Left renal pelvis (tissue), 4 donors: ENCODE measurements at regions not wholly inside any gene's neighbourhood (a gene's known extent, or its start where the extent isn't known, plus 50 kb on each side); places are given as distances from the start of the nearest gene placed in this dataset.

Experiments
- DNase-seq, 4 donors: peaks; one replicate each; pipeline ENCODE4 v3.0.0-alpha.2; 2013; ENCODE audit warnings: low read depth in 4 of 4, low spot score in 3 of 4

- no peak for DNase-seq
Observed at GRCh38 chr2:162974771-162975170, 136.2 kb upstream of the KCNH7 start.

- no peak for DNase-seq
Observed at GRCh38 chr2:162972383-162972782, 133.8 kb upstream of the KCNH7 start.

GRCh38 chr2:162968306-162968705 lies 129.7 kb upstream of the KCNH7 start:
- no peak for DNase-seq

DNA sequence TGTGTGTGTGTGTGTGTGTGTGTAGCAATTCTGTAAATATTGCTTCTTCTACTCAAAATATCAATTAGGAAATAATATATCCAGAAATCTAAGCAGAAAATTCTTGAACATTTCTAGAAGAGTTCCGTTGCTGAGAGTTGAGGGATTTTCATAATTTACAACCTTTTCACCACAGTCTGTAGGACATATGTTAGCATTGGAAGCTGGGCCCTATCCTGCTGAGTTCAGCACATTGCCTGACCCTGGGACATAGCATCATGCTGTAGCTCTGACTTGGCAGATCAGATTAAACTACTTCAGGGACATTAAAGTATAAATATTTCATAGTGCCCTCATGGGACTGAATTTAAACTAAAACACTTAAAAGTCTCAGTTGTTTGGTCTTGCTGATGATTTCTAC lies 129.2 kb upstream of the KCNH7 start:
- no peak for DNase-seq

GRCh38 chr2:162967147-162967546 lies 128.6 kb upstream of the KCNH7 start:
- no peak for DNase-seq

DNA sequence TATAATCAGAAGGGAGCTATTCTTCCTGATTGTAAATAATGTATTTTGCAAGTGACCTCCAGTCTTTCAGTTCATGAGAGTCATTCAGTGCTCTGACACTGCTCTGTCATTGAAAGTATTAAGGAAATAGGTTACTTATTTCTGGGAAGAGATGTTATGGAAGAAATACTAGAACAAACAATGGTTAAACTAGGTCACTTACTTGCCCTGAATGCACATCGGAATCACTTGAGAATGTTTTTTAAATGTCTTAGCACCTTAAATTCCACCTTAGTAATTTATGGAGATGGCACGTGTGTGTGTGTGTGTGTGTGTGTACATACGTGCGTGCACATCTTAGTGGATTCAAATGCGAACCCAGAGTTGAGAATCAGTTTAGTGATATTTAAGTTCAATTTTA lies 126.6 kb upstream of the KCNH7 start:
- DNase-seq, result no peak

DNA sequence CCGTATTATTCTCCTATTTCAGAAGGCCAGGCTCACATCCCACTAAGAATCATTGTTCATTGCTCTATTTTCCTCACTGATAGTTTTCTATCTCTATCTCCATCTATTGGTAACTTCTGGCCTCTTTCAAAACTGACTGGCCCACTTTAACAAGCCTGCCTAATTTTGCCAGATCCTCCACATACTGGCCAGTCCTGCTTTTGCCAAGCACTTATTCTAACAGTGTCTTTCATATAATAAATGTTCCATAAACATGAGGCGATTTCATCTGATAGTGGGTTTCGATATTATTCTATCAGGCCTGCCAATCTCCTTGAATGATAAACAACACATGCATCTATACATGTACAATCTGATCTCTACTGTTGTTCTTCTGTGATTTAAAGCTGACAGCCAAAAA lies 125.9 kb upstream of the KCNH7 start:
- no peak for DNase-seq

GRCh38 chr2:162963156-162963555 lies 124.6 kb upstream of the KCNH7 start:
- DNase-seq, result no peak

GRCh38 chr2:162945785-162946184 lies 107.2 kb upstream of the KCNH7 start:
- no peak for DNase-seq

- DNase-seq, result no peak
Observed at GRCh38 chr2:162938387-162938786, 99.8 kb upstream of the KCNH7 start.

- no peak for DNase-seq
Observed at GRCh38 chr2:162934191-162934590, 95.6 kb upstream of the KCNH7 start.

DNA sequence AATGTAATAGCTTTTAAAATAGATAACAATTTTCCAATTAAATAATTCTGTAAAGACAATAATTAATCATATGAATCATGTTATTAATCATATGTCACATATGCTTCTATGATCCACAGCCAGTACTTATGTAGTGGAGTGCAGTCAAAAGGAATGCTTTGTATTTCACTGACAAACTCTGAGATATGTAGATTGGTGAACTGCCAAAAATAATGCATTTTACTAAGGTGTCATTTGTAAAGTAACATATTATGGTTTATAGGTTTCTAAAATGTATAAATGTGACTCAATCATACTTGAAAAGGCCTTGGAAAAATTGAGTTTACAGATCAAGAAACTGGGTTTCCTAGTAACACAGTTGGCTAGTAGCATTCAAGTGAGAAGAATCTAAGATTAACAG lies 93.8 kb upstream of the KCNH7 start:
- DNase-seq, result no peak

- no peak for DNase-seq
Observed at GRCh38 chr2:162929571-162929970, 91.0 kb upstream of the KCNH7 start.

DNA sequence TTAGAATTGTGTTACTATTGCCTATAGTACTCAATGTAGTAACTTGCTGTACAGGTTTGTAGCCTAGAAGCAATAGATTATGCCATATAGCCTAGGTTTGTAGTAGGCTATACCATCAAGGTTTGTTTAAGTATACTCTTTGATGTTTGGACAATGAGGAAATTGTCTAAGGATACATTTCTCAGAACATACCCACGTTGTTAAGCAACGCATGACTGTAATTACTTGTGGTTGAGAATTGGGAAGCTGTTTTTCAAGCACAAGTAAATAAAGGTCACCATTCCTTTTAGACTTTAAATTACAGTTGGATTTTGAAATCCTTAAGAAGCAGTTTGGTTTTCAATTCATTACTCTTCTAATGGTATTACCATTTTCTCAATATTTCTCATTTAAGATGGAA lies 89.8 kb upstream of the KCNH7 start:
- DNase-seq, result no peak

GRCh38 chr2:162926907-162927306 lies 88.3 kb upstream of the KCNH7 start:
- no peak for DNase-seq

DNA sequence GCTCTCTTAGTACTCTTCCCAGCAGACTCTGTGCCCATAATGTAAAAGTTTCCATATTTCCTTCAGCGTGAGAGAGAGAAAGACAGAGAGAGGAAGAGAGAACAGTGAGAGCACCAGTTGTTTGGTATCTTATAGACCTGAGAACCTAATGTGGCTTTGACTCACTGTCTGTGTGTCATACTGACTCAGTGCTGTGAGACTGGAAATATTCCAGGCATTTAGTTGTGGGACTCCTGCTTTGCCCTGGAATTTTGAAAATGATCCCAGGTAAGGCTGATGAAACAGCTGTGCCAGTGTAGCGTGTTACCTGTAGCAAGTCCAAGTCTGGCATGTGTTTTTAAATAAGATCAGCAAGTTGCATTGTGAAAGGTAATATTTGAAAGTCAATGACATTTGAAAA lies 87.9 kb upstream of the KCNH7 start:
- no peak for DNase-seq

- DNase-seq, result no peak
Observed at GRCh38 chr2:162925595-162925994, 87.0 kb upstream of the KCNH7 start.

- no peak for DNase-seq
Observed at GRCh38 chr2:162919111-162919510, 80.5 kb upstream of the KCNH7 start.

DNA sequence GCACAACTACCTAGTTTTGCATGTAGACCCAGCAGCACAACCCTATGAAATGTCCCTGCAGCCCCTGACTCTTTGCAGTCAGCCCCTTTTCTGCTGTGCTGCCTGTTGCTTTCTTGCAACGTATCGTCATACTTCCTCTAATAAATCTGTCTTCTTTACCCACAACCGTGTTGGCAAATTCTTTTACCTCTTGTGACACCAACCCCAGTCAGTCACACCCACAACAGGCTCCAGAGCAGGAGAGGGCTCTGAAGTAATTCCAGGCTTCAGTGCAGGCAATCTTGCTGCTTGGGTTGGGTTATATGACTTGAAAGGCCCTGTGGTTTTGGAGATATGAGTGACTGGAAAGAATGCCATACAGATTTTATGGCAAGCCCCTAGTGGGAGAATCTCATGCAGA lies 79.1 kb upstream of the KCNH7 start:
- no peak for DNase-seq

GRCh38 chr2:162916286-162916801 lies 77.8 kb upstream of the KCNH7 start:
- no peak for DNase-seq

GRCh38 chr2:162915858-162916257 lies 77.3 kb upstream of the KCNH7 start:
- no peak for DNase-seq

DNA sequence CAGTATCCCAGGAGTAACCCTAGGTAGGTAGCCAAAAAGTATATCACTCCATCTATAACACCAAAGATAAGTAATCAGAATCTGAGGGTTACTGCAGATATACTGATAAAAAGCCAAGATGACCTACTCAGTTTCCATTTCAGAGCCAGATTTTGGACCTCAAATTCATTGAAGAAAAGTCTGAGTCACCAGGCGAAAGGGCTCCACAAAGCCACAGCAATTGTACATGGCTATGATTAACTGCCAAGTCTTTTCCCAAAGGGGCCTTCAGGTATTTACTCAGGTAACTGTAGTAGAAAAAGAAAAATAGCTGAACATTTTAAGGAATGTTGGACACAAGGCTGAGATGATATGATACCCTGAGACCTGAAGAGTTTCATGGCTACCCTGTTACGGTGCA lies 75.6 kb upstream of the KCNH7 start:
- no peak for DNase-seq

- no peak for DNase-seq
Observed at GRCh38 chr2:162912787-162913186, 74.2 kb upstream of the KCNH7 start.

GRCh38 chr2:162908567-162908966 lies 70.0 kb upstream of the KCNH7 start:
- DNase-seq, result no peak
